Neural progenitor cell (in vitro differentiated cells): ENCODE measurements at regions not wholly inside any gene's neighbourhood (a gene's known extent, or its start where the extent isn't known, plus 50 kb on each side); places are given as distances from the start of the nearest gene placed in this dataset.

Experiments used
- DNase-seq: peaks from one replicate; pipeline ENCODE4 v3.0.0-alpha.2; 2016; ENCODE audit warnings: low spot score
- H2AFZ ChIP-seq: fragments of 200-600 bp; sonication (generic); replicated peaks from 2 replicates; pipeline ENCODE4 v1.6.1; 2016; ENCODE audit warnings: antibody characterized with exemption
- H3F3A ChIP-seq: fragments of 200-600 bp; sonication (generic); 2 replicates; pipeline ENCODE4 v1.6.1; 2016; ENCODE audit warnings: antibody characterized with exemption, low read depth
- H3K27ac ChIP-seq: fragments of 200-600 bp; sonication (generic); 2 replicates; pipeline ENCODE4 v1.5.1; 2016; ENCODE audit warnings: mild to moderate bottlenecking
- H3K27me3 ChIP-seq: fragments of 200-600 bp; sonication (generic); 2 replicates; pipeline ENCODE4 v1.6.1; 2016; ENCODE audit warnings: mild to moderate bottlenecking, moderate library complexity
- H3K36me3 ChIP-seq: fragments of 200-600 bp; sonication (generic); 2 replicates; pipeline ENCODE4 v1.5.1; 2016
- H3K4me1 ChIP-seq: fragments of 200-600 bp; sonication (generic); 2 replicates; pipeline ENCODE4 v1.6.1; 2016; ENCODE audit warnings: mixed run types
- H3K4me2 ChIP-seq: fragments of 200-600 bp; sonication (generic); 2 replicates; pipeline ENCODE4 v1.6.1; 2016
- H3K4me3 ChIP-seq: fragments of 200-600 bp; sonication (generic); 2 replicates; pipeline ENCODE4 v1.5.1; 2016
- H3K79me2 ChIP-seq: fragments of 200-600 bp; sonication (generic); 2 replicates; pipeline ENCODE4 v1.6.1; 2016; ENCODE audit warnings: low read depth
- H3K9ac ChIP-seq: fragments of 200-600 bp; sonication (generic); 2 replicates; pipeline ENCODE4 v1.6.1; 2016
- H3K9me3 ChIP-seq: fragments of 200-600 bp; sonication (generic); 2 replicates; pipeline ENCODE4 v1.5.1; 2016; ENCODE audit warnings: low read depth
- H4K20me1 ChIP-seq: fragments of 200-600 bp; sonication (generic); 2 replicates; pipeline ENCODE4 v1.6.1; 2016; ENCODE audit warnings: low read depth
- H3K27ac Mint-ChIP-seq: 3 replicates; pipeline ENCODE4 v1.8.0; 2021; ENCODE audit warnings: mixed read lengths
- H3K27me3 Mint-ChIP-seq: 2 replicates; pipeline ENCODE4 v1.8.0; 2022; ENCODE audit warnings: low read depth, mild to moderate bottlenecking, inconsistent platforms, moderate library complexity, mixed read lengths; ENCODE audit not compliant: insufficient read depth
- H3K36me3 Mint-ChIP-seq: 3 replicates; pipeline ENCODE4 v1.8.0; 2021; ENCODE audit warnings: mixed read lengths
- H3K4me1 Mint-ChIP-seq: 3 replicates; pipeline ENCODE4 v1.8.0; 2021; ENCODE audit warnings: mixed read lengths
- H3K4me3 Mint-ChIP-seq: 3 replicates; pipeline ENCODE4 v1.8.0; 2021; ENCODE audit warnings: mild to moderate bottlenecking, moderate library complexity, mixed read lengths
- H3K9me3 Mint-ChIP-seq: 3 replicates; pipeline ENCODE4 v1.8.0; 2020; ENCODE audit warnings: mixed read lengths
- CTCF ChIP-seq: fragments of 200-600 bp; sonication (generic); IDR thresholded peaks from 2 replicates; pipeline ENCODE4 v1.5.1; 2017; ENCODE audit warnings: antibody characterized with exemption, mild to moderate bottlenecking
- EZH2 ChIP-seq: fragments of 200-600 bp; sonication (generic); IDR thresholded peaks from 2 replicates; pipeline ENCODE4 v1.6.1; 2017; ENCODE audit warnings: antibody characterized with exemption, mild to moderate bottlenecking, moderate library complexity
- EZH2phosphoT487 ChIP-seq: fragments of 200-600 bp; sonication (generic); IDR thresholded peaks from 2 replicates; pipeline ENCODE4 v1.6.1; 2017; ENCODE audit warnings: antibody characterized with exemption

- Histone ChIP-seq H3K4me3 (no peak overlapping the region), H3K4me2 (no peak overlapping the region), H3K27ac (no peak overlapping the region), H3K79me2 (no peaks in the 10 kb centered on the region), H3K4me1 (no peaks in the 10 kb centered on the region), H2AFZ (no peak overlapping the region), H3F3A (no peaks in the 10 kb centered on the region), H3K36me3 (no peaks in the 10 kb centered on the region), H4K20me1 (no peaks in the 10 kb centered on the region), H3K9me3 (no peaks in the 10 kb centered on the region), H3K9ac (no peak overlapping the region), H3K27me3 (no peaks in the 10 kb centered on the region)
- no peak for DNase-seq
- Mint-ChIP-seq H3K4me3 (no peak overlapping the region), H3K36me3 (no peaks in the 10 kb centered on the region), H3K27ac (no peak overlapping the region), H3K4me1 (peaks cover 25% of the 10 kb centered on the region), H3K27me3 (peaks cover 3% of the 10 kb centered on the region), H3K9me3 (peaks cover 5% of the 10 kb centered on the region)
- TF ChIP-seq CTCF: no peak
- TF ChIP-seq EZH2phosphoT487: no peak
- TF ChIP-seq EZH2: no peak
These were observed 643.5 kb downstream of the CDH11 start for GRCh38 chr16:64478252-64478906.

- H3K79me2 ChIP-seq: no peaks in the 10 kb centered on the region
- H3K9ac ChIP-seq: no peak overlapping the region
- no peak overlapping the region for H3K4me3 Mint-ChIP-seq
- H3K27me3 Mint-ChIP-seq: peaks cover 2% of the 10 kb centered on the region
- H3K4me3 ChIP-seq: no peak overlapping the region
- no peak for DNase-seq
- H3K36me3 Mint-ChIP-seq: no peaks in the 10 kb centered on the region
- H3K27me3 ChIP-seq: no peaks in the 10 kb centered on the region
- no peaks in the 10 kb centered on the region for H4K20me1 ChIP-seq
- no peaks in the 10 kb centered on the region for H3F3A ChIP-seq
- no peak overlapping the region for H3K4me2 ChIP-seq
- H3K36me3 ChIP-seq: no peaks in the 10 kb centered on the region
- H3K9me3 ChIP-seq: no peaks in the 10 kb centered on the region
- no peaks in the 10 kb centered on the region for H3K4me1 ChIP-seq
- H3K27ac ChIP-seq: no peak overlapping the region
- no peak overlapping the region for H3K27ac Mint-ChIP-seq
- H3K9me3 Mint-ChIP-seq: peaks cover 5% of the 10 kb centered on the region
- peaks cover 12% of the 10 kb centered on the region for H3K4me1 Mint-ChIP-seq
- TF ChIP-seq EZH2: no peak
- TF ChIP-seq EZH2phosphoT487: no peak
- TF ChIP-seq CTCF: no peak
- no peak overlapping the region for H2AFZ ChIP-seq
These were observed 646.1 kb downstream of the CDH11 start for GRCh38 chr16:64475627-64476351.

- no peak for DNase-seq
- Mint-ChIP-seq H3K27ac (no peak overlapping the region), H3K4me1 (peaks cover 10% of the 10 kb centered on the region), H3K4me3 (no peak overlapping the region), H3K9me3 (peaks cover 8% of the 10 kb centered on the region), H3K36me3 (no peaks in the 10 kb centered on the region), H3K27me3 (no peaks in the 10 kb centered on the region)
- no peak overlapping the region for H3K4me3 ChIP-seq
- no peak overlapping the region for H3K27ac ChIP-seq
- no peak for TF ChIP-seq CTCF
- no peak for TF ChIP-seq EZH2
- H3K4me2 ChIP-seq: no peak overlapping the region
- peak overlapping the region; percentile 67 for H2AFZ ChIP-seq
- H3K79me2 ChIP-seq: no peaks in the 10 kb centered on the region
- no peaks in the 10 kb centered on the region for H3K27me3 ChIP-seq
- H3K9me3 ChIP-seq: no peaks in the 10 kb centered on the region
- peaks cover 4% of the 10 kb centered on the region for H3K4me1 ChIP-seq
- H4K20me1 ChIP-seq: no peaks in the 10 kb centered on the region
- no peaks in the 10 kb centered on the region for H3F3A ChIP-seq
- H3K36me3 ChIP-seq: no peaks in the 10 kb centered on the region
- H3K9ac ChIP-seq: no peak overlapping the region
These were observed 650.9 kb downstream of the CDH11 start for GRCh38 chr16:64470916-64471315.
